Astrocyte of the spinal cord (primary cell): ENCODE measurements at regions not wholly inside any gene's neighbourhood (a gene's known extent, or its start where the extent isn't known, plus 50 kb on each side); places are given as distances from the start of the nearest gene placed in this dataset.

Experiments
- DNase-seq: peaks from one replicate; pipeline ENCODE4 v3.0.0; 2011; ENCODE audit warnings: low read depth, low spot score
- H3K4me3 ChIP-seq: 2 replicates; pipeline ENCODE4 v1.5.1; 2011; ENCODE audit warnings: low read depth, mild to moderate bottlenecking, low read length, moderate library complexity
- CTCF ChIP-seq: IDR thresholded peaks from 2 replicates; pipeline ENCODE4 v1.5.1; 2012; ENCODE audit warnings: low read depth, mild to moderate bottlenecking, low read length, inconsistent platforms
- in situ Hi-C: cut with HindIII; loops from 2 replicates; pipeline ENCODE4 v1.10.0; 2017; ENCODE audit warnings: low sequenced_read_pairs

GRCh38 chr20:19019734-19020364, 192.6 kb upstream of the SLC24A3 start:
- H3K4me3 ChIP-seq: no peak overlapping the region
- DNase-seq: no peak
- in situ Hi-C loops: no loop called here
- TF ChIP-seq CTCF: no peak

GRCh38 chr20:19021406-19022117, 190.9 kb upstream of the SLC24A3 start:
- no peak overlapping the region for H3K4me3 ChIP-seq
- no peak for TF ChIP-seq CTCF
- DNase-seq: no peak

GRCh38 chr20:19022118-19022575, 190.3 kb upstream of the SLC24A3 start:
- no peak for TF ChIP-seq CTCF
- DNase-seq: no peak
- no peak overlapping the region for H3K4me3 ChIP-seq
- in situ Hi-C loops: no loop called here

More at GRCh38 chr20:19021406-19022117, 190.9 kb upstream of the SLC24A3 start:
- in situ Hi-C loops: no loop called here

- no peak for TF ChIP-seq CTCF
- in situ Hi-C loops: no loop called here
- no peak overlapping the region for H3K4me3 ChIP-seq
- no peak for DNase-seq
Measured at GRCh38 chr20:19022791-19023448, 189.5 kb upstream of the SLC24A3 start.

GRCh38 chr20:19024296-19025035, 188.0 kb upstream of the SLC24A3 start:
- in situ Hi-C loops: no loop called here
- no peak for TF ChIP-seq CTCF

GRCh38 chr20:19025430-19026120, 186.9 kb upstream of the SLC24A3 start:
- in situ Hi-C loops: no loop called here
- DNase-seq: no peak
- no peak for TF ChIP-seq CTCF
- no peak overlapping the region for H3K4me3 ChIP-seq

More at GRCh38 chr20:19024296-19025035, 188.0 kb upstream of the SLC24A3 start:
- H3K4me3 ChIP-seq: no peak overlapping the region
- DNase-seq: no peak
